GM12878 (cell line): ENCODE measurements at regions not wholly inside any gene's neighbourhood (a gene's known extent, or its start where the extent isn't known, plus 50 kb on each side); places are given as distances from the start of the nearest gene placed in this dataset.

Experiments
- ATAC-seq: fragments of 200-7000 bp; cut with Tn5 transposase; 3 replicates; pipeline ENCODE4 v1.9.1; 2020; ENCODE audit warnings: mild to moderate bottlenecking, moderate library complexity
- BruUV-seq: library from RNA; stranded (reverse); fragments of 400-500 nt; replicated peaks from 2 replicates; lab custom pipeline; 2021; lab: Mats Ljungman, UMichigan
- CTCF ChIA-PET: fragments of 300-600 bp; sonication (Branson Sonifier 250); formaldehyde crosslinking; extraction: SDS; loops from one replicate; lab custom pipeline; 2021; ENCODE audit warnings: inconsistent platforms; lab: Yijun Ruan, JAX
- POLR2A ChIA-PET: fragments of 350-600 bp; formaldehyde crosslinking; extraction: SDS; loops from one replicate; lab custom pipeline; 2021; ENCODE audit warnings: inconsistent platforms; lab: Charles Lee
- RAD21 ChIA-PET: fragments of 300-600 bp; sonication (Branson Sonifier 250); formaldehyde crosslinking; loops from one replicate; lab custom pipeline; 2023; ENCODE audit warnings: antibody characterized with exemption; ENCODE audit not compliant: unreplicated experiment; lab: Charles Lee
- SMC1A ChIA-PET: fragments of 300-600 bp; sonication (Branson Sonifier 250); formaldehyde crosslinking; loops from one replicate; lab custom pipeline; 2023; ENCODE audit not compliant: unreplicated experiment, uncharacterized antibody; lab: Charles Lee
- DNase-seq: peaks from one replicate; pipeline ENCODE4 v3.0.0-alpha.2; 2011; ENCODE audit warnings: low read depth, low spot score
- FAIRE-seq: peaks from 3 replicates; lab custom pipeline; 2011; peaks lifted over from hg19 to GRCh38; lab: Jason Lieb, UNC
- H2AFZ ChIP-seq: 2 replicates; pipeline ENCODE4 v1.6.0; 2011; ENCODE audit warnings: low read depth, low read length, control low read depth; ENCODE audit not compliant: control insufficient read depth
- H3K27ac ChIP-seq: 2 replicates; pipeline ENCODE4 v1.5.1; 2011; ENCODE audit warnings: control low read depth; ENCODE audit not compliant: control insufficient read depth, insufficient read depth
- H3K27me3 ChIP-seq, 2 experiments: replicated peaks in 1 of 2; 2 replicates each; pipeline versions ENCODE4 v1.6.0 to v1.6.1; 2011; ENCODE audit warnings: low read length in 1 of 2; ENCODE audit not compliant: control insufficient read depth in 2 of 2, insufficient read depth in 2 of 2
- H3K36me3 ChIP-seq, 2 experiments: 2 replicates each; pipeline ENCODE4 v1.5.1; 2011; ENCODE audit warnings: low read length in 1 of 2; ENCODE audit not compliant: control insufficient read depth in 2 of 2, insufficient read depth in 2 of 2
- H3K4me1 ChIP-seq: 2 replicates; pipeline ENCODE4 v1.6.1; 2011; ENCODE audit warnings: mild to moderate bottlenecking, low read length, moderate library complexity, mixed read lengths; ENCODE audit not compliant: control insufficient read depth, insufficient read depth
- H3K4me2 ChIP-seq: 2 replicates; pipeline ENCODE4 v1.6.0; 2011; ENCODE audit warnings: control low read depth; ENCODE audit not compliant: control insufficient read depth, insufficient read depth
- H3K4me3 ChIP-seq: fragments of 200-600 bp; sonication (generic); 2 replicates; pipeline ENCODE4 v1.5.1; 2016
- H3K79me2 ChIP-seq: 2 replicates; pipeline ENCODE4 v1.6.0; 2011; ENCODE audit warnings: low read length; ENCODE audit not compliant: control insufficient read depth, insufficient read depth
- H3K9ac ChIP-seq: 2 replicates; pipeline ENCODE4 v1.8.0; 2011; ENCODE audit warnings: low read length, control low read depth, mixed read lengths; ENCODE audit not compliant: control insufficient read depth, insufficient read depth
- H3K9me3 ChIP-seq: replicated peaks from 3 replicates; pipeline ENCODE4 v1.5.1; 2011; ENCODE audit warnings: mild to moderate bottlenecking, low read length; ENCODE audit not compliant: control insufficient read depth, insufficient read depth
- H4K20me1 ChIP-seq: 2 replicates; pipeline ENCODE4 v1.6.0; 2011; ENCODE audit not compliant: control insufficient read depth, insufficient read depth
- MTA3 ChIP-seq: IDR thresholded peaks from 2 replicates; pipeline ENCODE4 v1.6.1; 2012; ENCODE audit warnings: low read length, inconsistent platforms, borderline replicate concordance
- PAX8 ChIP-seq: fragments of 450-650 bp; IDR thresholded peaks from 2 replicates; pipeline ENCODE4 v1.6.1; 2017; ENCODE audit warnings: mild to moderate bottlenecking, moderate library complexity
- POLR2AphosphoS5 ChIP-seq: IDR thresholded peaks from 2 replicates; pipeline ENCODE4 v1.6.1; 2011; ENCODE audit warnings: mild to moderate bottlenecking, low read length, inconsistent platforms
- RCOR1 ChIP-seq: conservative IDR thresholded peaks from 2 replicates; pipeline ENCODE4 v1.6.1; 2012; ENCODE audit warnings: low read depth, low read length, improper control_type of control experiment
- WGBS: methylation state at CpG from one replicate; pipeline ENCODE4 v1.1.6; 2016; ENCODE audit warnings: low lambda C conversion rate; ENCODE audit not compliant: insufficient replicate concordance, insufficient coverage; ENCODE audit errors: missing lambda C conversion rate; 5-methylcytosine and 5-hydroxymethylcytosine counted together
- in situ Hi-C: fragments of 300-500 bp; cut with MboI; formaldehyde crosslinking; loops from 9 replicates; pipeline ENCODE4 v1.14.3; 2018; ENCODE audit warnings: mixed read lengths
- intact Hi-C: fragments of 100-400 bp; cut with micrococcal nuclease; formaldehyde crosslinking; loops from one replicate; pipeline ENCODE4 v1.14.2; 2022; ENCODE audit not compliant: unreplicated experiment

DNA sequence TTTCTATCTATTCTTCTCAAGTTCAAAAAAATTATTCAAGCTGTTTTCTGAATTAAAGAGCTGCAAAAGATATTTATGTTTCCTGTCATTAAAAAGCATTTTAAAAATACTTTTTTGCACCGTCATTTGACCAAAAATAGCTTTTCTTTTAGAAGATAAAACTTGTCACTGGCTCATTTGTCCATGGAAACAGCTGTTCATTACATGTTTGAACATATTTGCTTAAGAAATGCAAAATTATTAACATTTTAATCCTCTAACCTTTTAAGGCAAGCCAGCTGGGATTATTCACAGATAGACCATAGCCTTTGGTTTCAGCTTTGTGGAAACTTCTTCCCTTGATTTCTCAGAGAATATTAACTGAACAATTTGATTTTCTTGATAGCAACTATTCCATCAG, 393.9 kb downstream of the TUSC1 start:
- CTCF ChIA-PET, result interaction anchor here (0.9 to 1.4 kb wide), 2 partner anchors 15 to 20 kb away, joined by 3 read pairs; no protein-coding TSS in a partner anchor
- Histone ChIP-seq H3K27me3 (no peaks in the 10 kb centered on the region), H3K4me2 (no peak overlapping the region), H3K9ac (no peak overlapping the region), H2AFZ (no peak overlapping the region), H3K9me3 (no peaks in the 10 kb centered on the region), H3K79me2 (no peaks in the 10 kb centered on the region), H4K20me1 (no peaks in the 10 kb centered on the region), H3K4me1 (no peaks in the 10 kb centered on the region), H3K27ac (no peak overlapping the region), H3K4me3 (no peak overlapping the region), H3K36me3 (no peaks in the 10 kb centered on the region)
- WGBS, result 6% methylated on average over 1 of the region's 1 CpG
- intact Hi-C loops (no loop called here), in situ Hi-C loops (no loop called here)
- POLR2A ChIA-PET, result no interaction called here
- RAD21 ChIA-PET, result no interaction called here
- FAIRE-seq (no peak), ATAC-seq (no peak), DNase-seq (no peak)
- BruUV-seq, result no TSS peak
- SMC1A ChIA-PET, result interaction anchor here (0.7 kb wide), 1 partner anchor 75 kb away, joined by 3 read pairs; no protein-coding TSS in a partner anchor
- TF ChIP-seq MTA3, result no peak
- no peak for TF ChIP-seq PAX8

DNA sequence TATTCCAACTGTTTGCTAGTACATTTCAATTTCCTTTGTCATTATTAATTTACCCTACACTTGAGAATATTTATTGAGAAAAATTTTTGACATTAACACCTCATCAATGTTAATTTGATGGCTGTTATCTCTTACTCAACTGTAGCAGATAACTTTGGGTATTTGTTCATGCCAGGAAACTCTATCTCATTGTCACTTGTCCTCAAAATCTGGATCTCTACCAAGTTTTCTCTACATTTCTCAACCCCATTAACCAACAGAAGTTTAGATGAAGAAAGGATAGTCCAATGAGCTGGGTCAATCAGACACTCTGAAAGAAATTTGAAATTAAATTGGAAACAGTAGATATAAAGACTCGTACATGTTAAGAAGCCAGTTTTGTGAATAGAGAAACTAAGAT, 395.3 kb downstream of the TUSC1 start:
- FAIRE-seq (no peak), ATAC-seq (no peak), DNase-seq (no peak)
- Histone ChIP-seq H3K4me3 (no peak overlapping the region), H3K27ac (no peak overlapping the region), H3K4me1 (no peaks in the 10 kb centered on the region), H3K9ac (no peak overlapping the region), H3K4me2 (no peak overlapping the region), H4K20me1 (no peaks in the 10 kb centered on the region), H3K36me3 (no peaks in the 10 kb centered on the region), H3K27me3 (no peaks in the 10 kb centered on the region), H2AFZ (no peak overlapping the region), H3K79me2 (no peaks in the 10 kb centered on the region), H3K9me3 (no peaks in the 10 kb centered on the region)
- in situ Hi-C loops, result no loop called here
- intact Hi-C loops, result no loop called here
- RAD21 ChIA-PET, result no interaction called here
- WGBS, result 7% methylated on average over 1 of the region's 1 CpG
- SMC1A ChIA-PET, result no interaction called here
- BruUV-seq, result no TSS peak
- TF ChIP-seq RCOR1 (no peak), POLR2AphosphoS5 (no peak)
- CTCF ChIA-PET, result no interaction called here
- POLR2A ChIA-PET, result no interaction called here
